ENCODE measurements at regions not wholly inside any gene's neighbourhood (a gene's known extent, or its start where the extent isn't known, plus 50 kb on each side); places are given as distances from the start of the nearest gene placed in this dataset.
A peak's percentile ranks its signal among the peaks of the same experiment; 100 is the strongest.

- POLR2A ChIA-PET = no interaction called here
- 59% methylated on average over 2 of the region's 2 CpGs for WGBS (ENCODE audit: missing lambda C conversion rate)
- CTCF ChIA-PET = no interaction called here
- Histone ChIP-seq H3K9me3 (no peaks in the 10 kb centered on the region), H3K4me3 (no peak overlapping the region), H3K4me2 (no peak overlapping the region), H3K27ac (no peak overlapping the region), H3K4me1 (no peaks in the 10 kb centered on the region)
- ATAC-seq (no peak), FAIRE-seq (no peak), DNase-seq (ENCODE audit: low read depth in 1 of 2, low spot score in 1 of 2) (no peak)
- TF ChIP-seq FOSL2 (IDR thresholded peaks at IDR 0.05) (no peak), FOSL2 (CRISPR knock-in tag; IDR thresholded peaks at IDR 0.05) (no peak), EHF (CRISPR knock-in tag; IDR thresholded peaks at IDR 0.05) (no peak), ZNF302 (CRISPR knock-in tag; IDR thresholded peaks at IDR 0.05) (no peak), KDM1A (IDR thresholded peaks at IDR 0.05; ENCODE audit: low read depth) (no peak), RARB (CRISPR knock-in tag; IDR thresholded peaks at IDR 0.05) (no peak)
These were observed 466.6 kb upstream of the DAB2 start for GRCh38 chr5:39891376-39891775.

GRCh38 chr5:39880985-39881384 is 456.2 kb upstream of the DAB2 start:
- ChIA-PET POLR2A (no interaction called here), CTCF (no interaction called here)
- no peak for DNase-seq (ENCODE audit: low read depth in 1 of 2, low spot score in 1 of 2)
- Histone ChIP-seq H3K27ac (no peak overlapping the region), H3K4me1 (no peaks in the 10 kb centered on the region), H3K4me2 (no peak overlapping the region), H3K4me3 (no peak overlapping the region), H3K9me3 (no peaks in the 10 kb centered on the region)
- no peak for TF ChIP-seq CHD2 (IDR thresholded peaks at IDR 0.05; ENCODE audit: low read length, partially characterized antibody)
- no peak for TF ChIP-seq CTCF (IDR thresholded peaks at IDR 0.05)
- no peak for TF ChIP-seq EP300 (IDR thresholded peaks at IDR 0.05)
- no peak for TF ChIP-seq CHD4 (IDR thresholded peaks at IDR 0.05; ENCODE audit: borderline replicate concordance)
- no peak for ATAC-seq
- no peak for FAIRE-seq

- Histone ChIP-seq H3K4me1 (no peaks in the 10 kb centered on the region), H3K4me2 (no peak overlapping the region), H3K4me3 (no peak overlapping the region), H3K27ac (no peak overlapping the region), H3K9me3 (no peaks in the 10 kb centered on the region)
- ATAC-seq (no peak), FAIRE-seq (no peak), DNase-seq (ENCODE audit: low read depth in 1 of 2, low spot score in 1 of 2) (no peak)
- ChIA-PET POLR2A (no interaction called here), CTCF (no interaction called here)
- WGBS (ENCODE audit: missing lambda C conversion rate) = 73% methylated on average over 3 of the region's 3 CpGs
- TF ChIP-seq MAFK (IDR thresholded peaks at IDR 0.05; ENCODE audit: partially characterized antibody) (peak; percentile 86), SREBF2 (IDR thresholded peaks at IDR 0.05) (no peak)
These were observed 452.7 kb upstream of the DAB2 start for GRCh38 chr5:39877479-39877878.

GRCh38 chr5:39876146-39876545 is 451.4 kb upstream of the DAB2 start:
- POLR2A ChIA-PET = no interaction called here
- H3K4me3 ChIP-seq = no peak overlapping the region
- H3K27ac ChIP-seq = no peak overlapping the region
- no peak for TF ChIP-seq KDM5A (IDR thresholded peaks at IDR 0.05)
- DNase-seq (ENCODE audit: low read depth in 1 of 2, low spot score in 1 of 2) (no peak), ATAC-seq (no peak), FAIRE-seq (no peak)
- 0% methylated on average over 1 of the region's 1 CpG for WGBS (ENCODE audit: missing lambda C conversion rate)
- CTCF ChIA-PET = no interaction called here
- H3K4me2 ChIP-seq = no peak overlapping the region
- H3K9me3 ChIP-seq = no peaks in the 10 kb centered on the region
- no peaks in the 10 kb centered on the region for H3K4me1 ChIP-seq

GRCh38 chr5:39870137-39870536 is 445.4 kb upstream of the DAB2 start:
- Histone ChIP-seq H3K4me1 (no peaks in the 10 kb centered on the region), H3K27ac (no peak overlapping the region), H3K9me3 (no peaks in the 10 kb centered on the region; the same call in 2 of the 3 replicates), H3K4me2 (no peak overlapping the region), H3K4me3 (no peak overlapping the region)
- CTCF ChIA-PET = no interaction called here
- POLR2A ChIA-PET = no interaction called here
- FAIRE-seq (peak; percentile 36), DNase-seq (ENCODE audit: low read depth in 1 of 2, low spot score in 1 of 2) (no peak), ATAC-seq (no peak)
- TF ChIP-seq HMGXB4 (CRISPR knock-in tag; IDR thresholded peaks at IDR 0.05; ENCODE audit: borderline replicate concordance) (no peak), CBX8 (IDR thresholded peaks at IDR 0.05) (no peak), HES2 (IDR thresholded peaks at IDR 0.05) (no peak), PHF8 (IDR thresholded peaks at IDR 0.05; ENCODE audit: borderline replicate concordance, low read depth) (no peak), HOXB13 (CRISPR knock-in tag; IDR thresholded peaks at IDR 0.05; ENCODE audit: low read depth) (no peak), NPAS2 (CRISPR knock-in tag; IDR thresholded peaks at IDR 0.05; ENCODE audit: borderline replicate concordance) (no peak), CTCF (IDR thresholded peaks at IDR 0.05) (no peak), ESRRA (IDR thresholded peaks at IDR 0.05; ENCODE audit: borderline replicate concordance, low read length) (no peak), TFCP2L1 (CRISPR knock-in tag; IDR thresholded peaks at IDR 0.05) (no peak), FOXS1 (CRISPR knock-in tag; IDR thresholded peaks at IDR 0.05) (no peak), RAD21 (conservative IDR thresholded peaks at IDR 0.05 in 1 of 2, IDR thresholded peaks at IDR 0.05 in 1 of 2) (no peak), FOSL2 (IDR thresholded peaks at IDR 0.05) (no peak), FOSL2 (CRISPR knock-in tag; IDR thresholded peaks at IDR 0.05) (no peak), SREBF2 (IDR thresholded peaks at IDR 0.05) (no peak), ZNF302 (CRISPR knock-in tag; IDR thresholded peaks at IDR 0.05) (no peak), GATA3 (IDR thresholded peaks at IDR 0.05; ENCODE audit: borderline replicate concordance) (no peak)
